GM20000 (cell line): ENCODE measurements at regions not wholly inside any gene's neighbourhood (a gene's known extent, or its start where the extent isn't known, plus 50 kb on each side); places are given as distances from the start of the nearest gene placed in this dataset.

ENCODE experiments used
- DNase-seq: peaks from one replicate; pipeline ENCODE4 v3.0.0; 2012; ENCODE audit warnings: low spot score
- CTCF ChIP-seq: IDR thresholded peaks from 2 replicates; pipeline ENCODE4 v1.5.1; 2012; ENCODE audit warnings: mild to moderate bottlenecking, control low read depth; ENCODE audit errors: extremely low read depth, missing control alignments

- TF ChIP-seq CTCF, result no peak
- no peak for DNase-seq
Observed at GRCh38 chr3:190989218-190989617, 126.7 kb upstream of the GMNC start.

- DNase-seq, result no peak
Observed at GRCh38 chr3:190988102-190988501, 125.6 kb upstream of the GMNC start.

GRCh38 chr3:190984502-190985244 lies 122.2 kb upstream of the GMNC start:
- TF ChIP-seq CTCF, result no peak

More at GRCh38 chr3:190988102-190988501, 125.6 kb upstream of the GMNC start:
- no peak for TF ChIP-seq CTCF

GRCh38 chr3:190983875-190984274 lies 121.4 kb upstream of the GMNC start:
- no peak for DNase-seq
- TF ChIP-seq CTCF, result no peak

More at GRCh38 chr3:190984502-190985244, 122.2 kb upstream of the GMNC start:
- no peak for DNase-seq

GRCh38 chr3:190973771-190974170 lies 111.3 kb upstream of the GMNC start:
- no peak for DNase-seq
- no peak for TF ChIP-seq CTCF

GRCh38 chr3:190972840-190973270 lies 110.4 kb upstream of the GMNC start:
- no peak for TF ChIP-seq CTCF
- DNase-seq, result no peak

- no peak for TF ChIP-seq CTCF
- DNase-seq, result no peak
Observed at GRCh38 chr3:190972196-190972595, 109.7 kb upstream of the GMNC start.
